Cardiac muscle cell (in vitro differentiated cells and primary cell): ENCODE measurements at regions not wholly inside any gene's neighbourhood (a gene's known extent, or its start where the extent isn't known, plus 50 kb on each side); places are given as distances from the start of the nearest gene placed in this dataset.
"Not testable (repeated sequence)": the region's sequence is repeated elsewhere in the genome, so short reads cannot be mapped to it uniquely, and the experiment has no call there.

ENCODE experiments used
- DNase-seq, 2 donors: peaks; one replicate each; pipeline versions ENCODE4 v3.0.0 to v3.0.0-alpha.2; 2010 to 2017; ENCODE audit warnings: low read depth in 1 of 2, low spot score in 1 of 2
- H3K27ac ChIP-seq: fragments of 200-600 bp; sonication (generic); 2 replicates; pipeline ENCODE4 v1.5.1; 2016
- H3K27me3 ChIP-seq: fragments of 200-600 bp; sonication (generic); 2 replicates; pipeline ENCODE4 v1.6.0; 2016; ENCODE audit warnings: control low read depth
- H3K36me3 ChIP-seq: fragments of 200-600 bp; sonication (generic); 2 replicates; pipeline ENCODE4 v1.5.1; 2016; ENCODE audit warnings: control low read depth
- H3K4me1 ChIP-seq: fragments of 200-600 bp; sonication (generic); 2 replicates; pipeline ENCODE4 v1.8.1; 2017; ENCODE audit warnings: low read depth, mild to moderate bottlenecking, mixed run types
- H3K4me3 ChIP-seq: fragments of 200-600 bp; sonication (generic); 2 replicates; pipeline ENCODE4 v1.5.1; 2016; ENCODE audit warnings: mild to moderate bottlenecking
- H3K9me3 ChIP-seq: fragments of 200-600 bp; sonication (generic); 2 replicates; pipeline ENCODE4 v1.5.1; 2017; ENCODE audit warnings: low read depth, mild to moderate bottlenecking, control low read depth
- TF ChIP-seq, protein P1 (sequence below): IDR thresholded peaks from 2 replicates; pipeline ENCODE4 v1.5.1; 2012; ENCODE audit warnings: low read depth, mild to moderate bottlenecking, low read length

GRCh38 chr13:80072231-80072630 is 268.7 kb downstream of the SPRY2 start:
- TF ChIP-seq, protein P1, sequence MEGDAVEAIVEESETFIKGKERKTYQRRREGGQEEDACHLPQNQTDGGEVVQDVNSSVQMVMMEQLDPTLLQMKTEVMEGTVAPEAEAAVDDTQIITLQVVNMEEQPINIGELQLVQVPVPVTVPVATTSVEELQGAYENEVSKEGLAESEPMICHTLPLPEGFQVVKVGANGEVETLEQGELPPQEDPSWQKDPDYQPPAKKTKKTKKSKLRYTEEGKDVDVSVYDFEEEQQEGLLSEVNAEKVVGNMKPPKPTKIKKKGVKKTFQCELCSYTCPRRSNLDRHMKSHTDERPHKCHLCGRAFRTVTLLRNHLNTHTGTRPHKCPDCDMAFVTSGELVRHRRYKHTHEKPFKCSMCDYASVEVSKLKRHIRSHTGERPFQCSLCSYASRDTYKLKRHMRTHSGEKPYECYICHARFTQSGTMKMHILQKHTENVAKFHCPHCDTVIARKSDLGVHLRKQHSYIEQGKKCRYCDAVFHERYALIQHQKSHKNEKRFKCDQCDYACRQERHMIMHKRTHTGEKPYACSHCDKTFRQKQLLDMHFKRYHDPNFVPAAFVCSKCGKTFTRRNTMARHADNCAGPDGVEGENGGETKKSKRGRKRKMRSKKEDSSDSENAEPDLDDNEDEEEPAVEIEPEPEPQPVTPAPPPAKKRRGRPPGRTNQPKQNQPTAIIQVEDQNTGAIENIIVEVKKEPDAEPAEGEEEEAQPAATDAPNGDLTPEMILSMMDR: no peak
- DNase-seq: no peak
- Histone ChIP-seq H3K4me3 (no peak overlapping the region), H3K36me3 (no peaks in the 10 kb centered on the region), H3K9me3 (no peaks in the 10 kb centered on the region), H3K4me1 (no peaks in the 10 kb centered on the region), H3K27ac (no peak overlapping the region), H3K27me3 (no peaks in the 10 kb centered on the region)

DNA sequence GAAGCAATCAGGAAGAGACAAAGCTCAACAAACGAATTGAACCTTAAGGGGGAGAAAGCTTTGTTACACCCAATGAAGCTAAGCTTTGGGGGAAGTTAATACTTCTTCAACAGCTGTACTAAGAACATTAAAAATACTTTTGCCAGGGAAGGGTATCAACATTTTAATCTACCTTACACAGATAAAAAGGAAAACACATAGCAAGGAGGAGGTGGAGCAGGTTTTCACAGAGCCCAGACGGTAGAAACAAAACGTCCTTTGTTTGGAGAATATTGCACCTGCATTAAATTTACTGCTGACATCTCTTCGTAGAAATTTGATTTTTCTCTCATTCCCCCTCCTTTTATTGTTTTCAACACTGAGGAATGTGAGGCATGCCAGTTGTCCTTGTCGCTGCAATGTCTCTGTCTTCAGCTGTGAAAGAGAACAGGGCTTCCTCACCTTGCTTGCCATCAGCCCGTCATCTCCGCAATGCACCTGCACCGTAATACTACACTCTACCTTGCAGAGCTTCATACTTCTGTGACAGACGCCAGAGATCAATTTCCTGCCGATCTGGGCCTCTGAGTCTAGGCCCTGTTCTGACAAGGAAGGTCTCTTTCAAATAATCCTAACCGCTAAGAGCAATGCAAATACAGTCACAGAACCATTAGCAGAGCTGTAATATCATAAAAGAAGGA is 270.8 kb downstream of the SPRY2 start:
- no peak overlapping the region for H3K27ac ChIP-seq
- no peaks in the 10 kb centered on the region for H3K36me3 ChIP-seq
- no peak overlapping the region for H3K4me3 ChIP-seq
- no peaks in the 10 kb centered on the region for H3K9me3 ChIP-seq
- TF ChIP-seq, protein P1: no peak
- DNase-seq: no peak
- no peaks in the 10 kb centered on the region for H3K27me3 ChIP-seq
- H3K4me1 ChIP-seq: no peaks in the 10 kb centered on the region

DNA sequence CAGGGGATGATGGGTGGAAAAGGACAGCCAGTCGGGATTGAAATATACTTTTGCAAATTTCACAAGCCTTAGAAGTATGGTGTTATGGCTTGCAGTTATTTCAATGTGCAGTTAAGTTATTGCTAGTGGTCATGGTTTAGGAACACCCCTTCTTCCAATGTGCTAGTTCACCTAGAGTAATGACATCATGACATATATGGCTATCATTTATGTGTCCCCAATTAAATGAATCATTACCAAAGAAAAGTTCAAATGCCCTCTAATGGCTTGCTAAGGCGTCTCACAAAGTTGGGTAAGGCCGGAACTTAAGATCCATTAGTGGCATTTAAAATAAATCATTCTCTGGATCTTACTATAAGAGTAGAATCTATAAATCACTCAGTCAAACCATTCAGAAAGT is 271.6 kb downstream of the SPRY2 start:
- TF ChIP-seq, protein P1: no peak
- Histone ChIP-seq H3K27me3 (no peaks in the 10 kb centered on the region), H3K4me1 (no peaks in the 10 kb centered on the region), H3K4me3 (no peak overlapping the region), H3K27ac (no peak overlapping the region), H3K36me3 (no peaks in the 10 kb centered on the region), H3K9me3 (no peaks in the 10 kb centered on the region)
- no peak for DNase-seq

DNA sequence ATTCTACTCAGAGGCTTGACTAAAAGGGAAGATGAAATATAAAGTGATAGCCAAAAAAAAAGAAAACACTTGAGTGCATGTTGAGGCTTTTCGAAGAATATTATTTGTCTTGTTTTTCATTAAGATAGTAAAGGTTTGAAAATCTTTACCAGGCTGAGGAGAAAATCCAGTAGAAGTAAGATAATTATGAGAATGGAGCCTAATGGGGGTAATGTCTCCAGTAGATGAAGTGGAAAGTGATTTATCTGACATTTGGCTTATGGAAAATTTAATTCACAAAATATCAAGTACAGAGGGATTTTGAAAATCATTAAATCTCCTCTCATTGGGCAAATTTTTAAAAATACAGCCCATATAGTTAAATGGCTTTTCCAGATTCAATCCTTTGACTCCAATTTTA is 274.9 kb downstream of the SPRY2 start:
- H3K36me3 ChIP-seq: no peaks in the 10 kb centered on the region
- no peak for DNase-seq
- H3K27ac ChIP-seq: no peak overlapping the region
- no peaks in the 10 kb centered on the region for H3K4me1 ChIP-seq
- no peaks in the 10 kb centered on the region for H3K9me3 ChIP-seq
- TF ChIP-seq, protein P1: no peak
- no peaks in the 10 kb centered on the region for H3K27me3 ChIP-seq
- H3K4me3 ChIP-seq: no peak overlapping the region

DNA sequence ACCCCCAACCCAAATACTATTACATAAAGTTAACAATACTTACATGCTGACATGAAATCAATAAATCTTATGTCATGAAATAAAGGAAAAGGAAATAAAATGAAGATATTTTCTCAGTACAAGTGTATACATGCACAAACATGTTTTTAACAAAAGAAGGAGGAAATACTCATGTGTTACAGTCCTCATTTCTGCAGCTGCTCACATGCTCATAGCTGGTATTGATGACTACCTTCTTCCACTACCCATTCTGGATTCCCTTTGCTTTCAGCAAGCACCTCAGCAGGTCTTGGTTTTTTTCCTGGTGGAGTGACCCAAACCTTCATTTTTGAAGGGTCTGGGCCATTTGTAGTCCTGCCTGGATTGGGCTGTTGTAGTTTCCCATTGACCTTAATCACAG is 278.5 kb downstream of the SPRY2 start:
- H3K4me3 ChIP-seq, H3K36me3 ChIP-seq, DNase-seq, H3K27me3 ChIP-seq, H3K27ac ChIP-seq, H3K4me1 ChIP-seq, H3K9me3 ChIP-seq: not testable (repeated sequence)

- H3K27ac ChIP-seq: no peak overlapping the region
- no peak overlapping the region for H3K4me3 ChIP-seq
- H3K27me3 ChIP-seq: no peaks in the 10 kb centered on the region
- H3K4me1 ChIP-seq: peaks cover 7% of the 10 kb centered on the region
- TF ChIP-seq, protein P1: no peak
- H3K36me3 ChIP-seq: no peaks in the 10 kb centered on the region
- DNase-seq: no peak
- no peaks in the 10 kb centered on the region for H3K9me3 ChIP-seq
These were observed 281.1 kb downstream of the SPRY2 start for GRCh38 chr13:80059789-80060188.
